IPS-18a (cell line): ENCODE measurements at regions not wholly inside any gene's neighbourhood (a gene's known extent, or its start where the extent isn't known, plus 50 kb on each side); places are given as distances from the start of the nearest gene placed in this dataset.

ENCODE experiments used
- H3K27ac ChIP-seq: one replicate; pipeline ENCODE4 v1.5.1; 2013; ENCODE audit warnings: low read length
- H3K27me3 ChIP-seq: one replicate; pipeline ENCODE4 v1.6.1; 2013; ENCODE audit warnings: mild to moderate bottlenecking, low read length; ENCODE audit not compliant: control insufficient read depth, insufficient read depth
- H3K36me3 ChIP-seq: one replicate; pipeline ENCODE4 v1.6.1; 2013; ENCODE audit warnings: low read depth, low read length; ENCODE audit not compliant: control insufficient read depth
- H3K4me1 ChIP-seq: one replicate; pipeline ENCODE4 v1.6.1; 2013; ENCODE audit warnings: low read depth, low read length; ENCODE audit not compliant: control insufficient read depth
- H3K4me3 ChIP-seq: one replicate; pipeline ENCODE4 v1.5.1; 2013; ENCODE audit warnings: low read length
- H3K9ac ChIP-seq: one replicate; pipeline ENCODE4 v1.6.1; 2013; ENCODE audit warnings: mild to moderate bottlenecking, low read length, moderate library complexity
- H3K9me3 ChIP-seq: one replicate; pipeline ENCODE4 v1.6.1; 2013; ENCODE audit warnings: low read depth, low read length; ENCODE audit not compliant: control insufficient read depth

GRCh38 chr9:36728651-36729520 is 156.2 kb downstream of the MELK start:
- Histone ChIP-seq H3K4me1 (peaks cover 9% of the 10 kb centered on the region), H3K9me3 (no peaks in the 10 kb centered on the region), H3K36me3 (no peaks in the 10 kb centered on the region), H3K4me3 (no peak overlapping the region), H3K27me3 (no peaks in the 10 kb centered on the region), H3K27ac (no peak overlapping the region), H3K9ac (no peak overlapping the region)

GRCh38 chr9:36729906-36730305 is 157.2 kb downstream of the MELK start:
- peaks cover 9% of the 10 kb centered on the region for H3K4me1 ChIP-seq
- no peaks in the 10 kb centered on the region for H3K9me3 ChIP-seq
- H3K27me3 ChIP-seq: no peaks in the 10 kb centered on the region
- H3K36me3 ChIP-seq: no peaks in the 10 kb centered on the region
- no peak overlapping the region for H3K9ac ChIP-seq
- H3K4me3 ChIP-seq: no peak overlapping the region
- H3K27ac ChIP-seq: no peak overlapping the region

- Histone ChIP-seq H3K9ac (no peak overlapping the region), H3K36me3 (no peaks in the 10 kb centered on the region), H3K27me3 (no peaks in the 10 kb centered on the region), H3K4me3 (no peak overlapping the region), H3K9me3 (no peaks in the 10 kb centered on the region), H3K27ac (no peak overlapping the region), H3K4me1 (peaks cover 9% of the 10 kb centered on the region)
These were observed 157.7 kb downstream of the MELK start for GRCh38 chr9:36730414-36730813.

- peaks cover 3% of the 10 kb centered on the region for H3K4me1 ChIP-seq
- H3K4me3 ChIP-seq: no peak overlapping the region
- H3K9me3 ChIP-seq: no peaks in the 10 kb centered on the region
- H3K27me3 ChIP-seq: no peaks in the 10 kb centered on the region
- no peaks in the 10 kb centered on the region for H3K36me3 ChIP-seq
- no peak overlapping the region for H3K9ac ChIP-seq
- H3K27ac ChIP-seq: no peak overlapping the region
These were observed 158.6 kb downstream of the MELK start for GRCh38 chr9:36731068-36731956.

- Histone ChIP-seq H3K4me3 (no peak overlapping the region), H3K27me3 (no peaks in the 10 kb centered on the region), H3K36me3 (no peaks in the 10 kb centered on the region), H3K9ac (no peak overlapping the region), H3K9me3 (no peaks in the 10 kb centered on the region), H3K4me1 (no peaks in the 10 kb centered on the region), H3K27ac (no peak overlapping the region)
These were observed 162.0 kb downstream of the MELK start for GRCh38 chr9:36734737-36735136.

GRCh38 chr9:36736648-36737047 is 164.0 kb downstream of the MELK start:
- H3K4me1 ChIP-seq: no peaks in the 10 kb centered on the region
- H3K27ac ChIP-seq: no peak overlapping the region
- H3K36me3 ChIP-seq: no peaks in the 10 kb centered on the region
- no peaks in the 10 kb centered on the region for H3K9me3 ChIP-seq
- no peak overlapping the region for H3K9ac ChIP-seq
- H3K4me3 ChIP-seq: no peak overlapping the region
- H3K27me3 ChIP-seq: no peaks in the 10 kb centered on the region

- Histone ChIP-seq H3K27me3 (no peaks in the 10 kb centered on the region), H3K9ac (no peak overlapping the region), H3K9me3 (no peaks in the 10 kb centered on the region), H3K27ac (no peak overlapping the region), H3K4me3 (no peak overlapping the region), H3K36me3 (no peaks in the 10 kb centered on the region), H3K4me1 (no peaks in the 10 kb centered on the region)
These were observed 165.8 kb downstream of the MELK start for GRCh38 chr9:36738318-36738976.

- Histone ChIP-seq H3K4me1 (no peaks in the 10 kb centered on the region), H3K9me3 (no peaks in the 10 kb centered on the region), H3K36me3 (no peaks in the 10 kb centered on the region), H3K27me3 (no peaks in the 10 kb centered on the region), H3K4me3 (no peak overlapping the region), H3K27ac (no peak overlapping the region), H3K9ac (no peak overlapping the region)
These were observed 166.8 kb downstream of the MELK start for GRCh38 chr9:36739373-36740116.

- Histone ChIP-seq H3K9me3 (no peaks in the 10 kb centered on the region), H3K27ac (no peak overlapping the region), H3K27me3 (no peaks in the 10 kb centered on the region), H3K4me1 (no peaks in the 10 kb centered on the region), H3K36me3 (no peaks in the 10 kb centered on the region), H3K4me3 (no peak overlapping the region), H3K9ac (no peak overlapping the region)
These were observed 169.6 kb downstream of the MELK start for GRCh38 chr9:36742264-36742663.

- Histone ChIP-seq H3K4me3 (no peak overlapping the region), H3K9ac (no peak overlapping the region), H3K36me3 (no peaks in the 10 kb centered on the region)
These were observed 172.0 kb downstream of the MELK start for GRCh38 chr9:36744678-36745077.

GRCh38 chr9:36745977-36746376 is 173.3 kb downstream of the MELK start:
- Histone ChIP-seq H3K27ac (no peak overlapping the region), H3K4me1 (no peaks in the 10 kb centered on the region), H3K27me3 (no peaks in the 10 kb centered on the region), H3K36me3 (no peaks in the 10 kb centered on the region), H3K4me3 (no peak overlapping the region), H3K9me3 (no peaks in the 10 kb centered on the region), H3K9ac (no peak overlapping the region)

More at GRCh38 chr9:36744678-36745077, 172.0 kb downstream of the MELK start:
- no peaks in the 10 kb centered on the region for H3K27me3 ChIP-seq
- H3K27ac ChIP-seq: no peak overlapping the region
- H3K9me3 ChIP-seq: no peaks in the 10 kb centered on the region
- H3K4me1 ChIP-seq: no peaks in the 10 kb centered on the region
